ENCODE measurements at regions not wholly inside any gene's neighbourhood (a gene's known extent, or its start where the extent isn't known, plus 50 kb on each side); places are given as distances from the start of the nearest gene placed in this dataset.

GRCh38 chr4:136749989-136750388 lies 782.3 kb downstream of the PCDH18 start:
- TF ChIP-seq TCF12 (IDR thresholded peaks at IDR 0.05; ENCODE audit: low read depth): no peak
- no peak for TF ChIP-seq TEAD4 (IDR thresholded peaks at IDR 0.05)
- no peak for TF ChIP-seq CEBPB (IDR thresholded peaks at IDR 0.05)
- no peak for TF ChIP-seq NFIC (IDR thresholded peaks at IDR 0.05)
- no peak for TF ChIP-seq RAD21 (IDR thresholded peaks at IDR 0.05; ENCODE audit: low read depth)
- no peak for TF ChIP-seq EGR1 (IDR thresholded peaks at IDR 0.05)
- no peak for TF ChIP-seq MAX (IDR thresholded peaks at IDR 0.05)
- TF ChIP-seq REST (IDR thresholded peaks at IDR 0.05; ENCODE audit: low read depth): no peak

GRCh38 chr4:136748773-136749172 lies 783.5 kb downstream of the PCDH18 start:
- no peak for TF ChIP-seq TAF1 (IDR thresholded peaks at IDR 0.05; ENCODE audit: low read depth)
- TF ChIP-seq USF1 (IDR thresholded peaks at IDR 0.05): no peak
- TF ChIP-seq CREB1 (IDR thresholded peaks at IDR 0.05; ENCODE audit: low read depth): no peak
- no peak for TF ChIP-seq RAD21 (IDR thresholded peaks at IDR 0.05; ENCODE audit: low read depth)
- no peak for TF ChIP-seq FOXM1 (IDR thresholded peaks at IDR 0.05; ENCODE audit: borderline replicate concordance, low read depth)
- no peak for TF ChIP-seq EGR1 (IDR thresholded peaks at IDR 0.05)

- no peak for TF ChIP-seq YY1 (IDR thresholded peaks at IDR 0.05; ENCODE audit: low read depth)
- no peak for TF ChIP-seq TAF1 (IDR thresholded peaks at IDR 0.05; ENCODE audit: low read depth)
- no peak for TF ChIP-seq EGR1 (IDR thresholded peaks at IDR 0.05)
- no peak for TF ChIP-seq REST (IDR thresholded peaks at IDR 0.05; ENCODE audit: low read depth)
- no peak for TF ChIP-seq USF1 (IDR thresholded peaks at IDR 0.05)
- TF ChIP-seq FOXM1 (IDR thresholded peaks at IDR 0.05; ENCODE audit: borderline replicate concordance, low read depth): no peak
- TF ChIP-seq RAD21 (IDR thresholded peaks at IDR 0.05; ENCODE audit: low read depth): no peak
- TF ChIP-seq CREB1 (IDR thresholded peaks at IDR 0.05; ENCODE audit: low read depth): no peak
- TF ChIP-seq EP300 (IDR thresholded peaks at IDR 0.05; ENCODE audit: borderline replicate concordance): no peak
- no peak for TF ChIP-seq TEAD4 (IDR thresholded peaks at IDR 0.05)
- no peak for TF ChIP-seq CEBPB (IDR thresholded peaks at IDR 0.05)
- TF ChIP-seq MAX (IDR thresholded peaks at IDR 0.05): no peak
- no peak for TF ChIP-seq NFIC (IDR thresholded peaks at IDR 0.05)
- TF ChIP-seq ZBTB7A (IDR thresholded peaks at IDR 0.05; ENCODE audit: low read depth): no peak
- TF ChIP-seq TCF12 (IDR thresholded peaks at IDR 0.05; ENCODE audit: low read depth): no peak
Measured at GRCh38 chr4:136748165-136748564, 784.1 kb downstream of the PCDH18 start.

GRCh38 chr4:136743238-136743637 lies 789.1 kb downstream of the PCDH18 start:
- TF ChIP-seq EGR1 (IDR thresholded peaks at IDR 0.05) (no peak), YY1 (IDR thresholded peaks at IDR 0.05; ENCODE audit: low read depth) (no peak), REST (IDR thresholded peaks at IDR 0.05; ENCODE audit: low read depth) (no peak), TCF12 (IDR thresholded peaks at IDR 0.05; ENCODE audit: low read depth) (no peak), RAD21 (IDR thresholded peaks at IDR 0.05; ENCODE audit: low read depth) (no peak), CREB1 (IDR thresholded peaks at IDR 0.05; ENCODE audit: low read depth) (no peak), FOXM1 (IDR thresholded peaks at IDR 0.05; ENCODE audit: borderline replicate concordance, low read depth) (no peak), USF1 (IDR thresholded peaks at IDR 0.05) (no peak), NFIC (IDR thresholded peaks at IDR 0.05) (no peak), ZBTB7A (IDR thresholded peaks at IDR 0.05; ENCODE audit: low read depth) (no peak), TEAD4 (IDR thresholded peaks at IDR 0.05) (no peak), EP300 (IDR thresholded peaks at IDR 0.05; ENCODE audit: borderline replicate concordance) (no peak), TAF1 (IDR thresholded peaks at IDR 0.05; ENCODE audit: low read depth) (no peak), MAX (IDR thresholded peaks at IDR 0.05) (no peak), CEBPB (IDR thresholded peaks at IDR 0.05) (no peak)

Measured in Ishikawa (cell line).